ENCODE measurements at regions not wholly inside any gene's neighbourhood (a gene's known extent, or its start where the extent isn't known, plus 50 kb on each side); places are given as distances from the start of the nearest gene placed in this dataset.

GRCh38 chr18:78479443-78479842 lies 500.2 kb upstream of the SALL3 start:
- no TSS peak for BruUV-seq (replicated peaks)
- no peaks in the 10 kb centered on the region for H3K36me3 Mint-ChIP-seq (ENCODE audit: insufficient read depth, unreplicated experiment)
- ChIA-PET POLR2A (no interaction called here), CTCF (no interaction called here)
- H3K9me3 Mint-ChIP-seq (ENCODE audit: unreplicated experiment): peaks cover 30% of the 10 kb centered on the region
- H3K4me1 Mint-ChIP-seq (ENCODE audit: insufficient read depth, unreplicated experiment): no peaks in the 10 kb centered on the region
- H3K4me3 Mint-ChIP-seq (ENCODE audit: unreplicated experiment): no peak overlapping the region
- no peak overlapping the region for H3K27ac Mint-ChIP-seq (ENCODE audit: low read depth, unreplicated experiment)
- no peak for TF ChIP-seq CTCF (IDR thresholded peaks at IDR 0.05; ENCODE audit: unreplicated experiment)
- DNase-seq (ENCODE audit: unreplicated experiment): no peak
- H3K27me3 Mint-ChIP-seq (ENCODE audit: insufficient read depth, unreplicated experiment): no peaks in the 10 kb centered on the region
- intact Hi-C loops (cut with micrococcal nuclease): no loop called here

- ChIA-PET CTCF (no interaction called here), POLR2A (interaction anchor here (0.7 kb wide), 1 partner anchor 122 kb away, joined by 3 read pairs; no protein-coding TSS in a partner anchor)
- no TSS peak for BruUV-seq (replicated peaks)
- no peak for DNase-seq (ENCODE audit: unreplicated experiment)
- intact Hi-C loops (cut with micrococcal nuclease): no loop called here
- Mint-ChIP-seq H3K4me1 (ENCODE audit: insufficient read depth, unreplicated experiment) (no peaks in the 10 kb centered on the region), H3K27ac (ENCODE audit: low read depth, unreplicated experiment) (no peak overlapping the region), H3K27me3 (ENCODE audit: insufficient read depth, unreplicated experiment) (no peaks in the 10 kb centered on the region), H3K9me3 (ENCODE audit: unreplicated experiment) (peaks cover 31% of the 10 kb centered on the region), H3K36me3 (ENCODE audit: insufficient read depth, unreplicated experiment) (no peaks in the 10 kb centered on the region), H3K4me3 (ENCODE audit: unreplicated experiment) (no peak overlapping the region)
- TF ChIP-seq CTCF (IDR thresholded peaks at IDR 0.05; ENCODE audit: unreplicated experiment): no peak
Measured at GRCh38 chr18:78480262-78481054, 499.2 kb upstream of the SALL3 start.

DNA sequence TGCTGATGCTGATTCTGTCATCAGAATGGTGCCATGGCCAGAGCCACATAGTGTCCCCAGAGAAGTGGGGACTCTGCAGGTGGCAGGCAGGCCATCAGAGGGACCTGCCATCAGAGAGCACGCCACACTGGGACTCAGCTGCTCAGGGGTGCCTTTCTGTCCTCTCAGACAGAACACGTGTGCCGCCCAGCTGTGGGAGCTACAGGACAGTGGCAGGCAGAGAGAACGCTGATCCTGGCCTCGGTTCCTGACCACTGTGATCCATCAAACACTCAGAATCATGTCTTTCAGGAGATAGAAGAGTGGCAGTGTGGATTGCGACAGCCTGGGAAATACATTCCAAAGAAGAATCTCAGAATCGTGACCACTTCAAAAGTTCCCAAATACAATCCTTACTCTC lies 497.2 kb upstream of the SALL3 start:
- POLR2A ChIA-PET: no interaction called here
- peaks cover 27% of the 10 kb centered on the region for H3K9me3 Mint-ChIP-seq (ENCODE audit: unreplicated experiment)
- no peak for TF ChIP-seq CTCF (IDR thresholded peaks at IDR 0.05; ENCODE audit: unreplicated experiment)
- CTCF ChIA-PET: no interaction called here
- no peak overlapping the region for H3K27ac Mint-ChIP-seq (ENCODE audit: low read depth, unreplicated experiment)
- no peak overlapping the region for H3K4me3 Mint-ChIP-seq (ENCODE audit: unreplicated experiment)
- no TSS peak for BruUV-seq (replicated peaks)
- no peaks in the 10 kb centered on the region for H3K36me3 Mint-ChIP-seq (ENCODE audit: insufficient read depth, unreplicated experiment)
- H3K27me3 Mint-ChIP-seq (ENCODE audit: insufficient read depth, unreplicated experiment): no peaks in the 10 kb centered on the region
- no peak for DNase-seq (ENCODE audit: unreplicated experiment)
- intact Hi-C loops (cut with micrococcal nuclease): no loop called here
- H3K4me1 Mint-ChIP-seq (ENCODE audit: insufficient read depth, unreplicated experiment): no peaks in the 10 kb centered on the region

- Mint-ChIP-seq H3K36me3 (ENCODE audit: insufficient read depth, unreplicated experiment) (peaks cover 6% of the 10 kb centered on the region), H3K4me3 (ENCODE audit: unreplicated experiment) (no peak overlapping the region), H3K27ac (ENCODE audit: low read depth, unreplicated experiment) (no peak overlapping the region), H3K27me3 (ENCODE audit: insufficient read depth, unreplicated experiment) (no peaks in the 10 kb centered on the region), H3K9me3 (ENCODE audit: unreplicated experiment) (peaks cover 44% of the 10 kb centered on the region), H3K4me1 (ENCODE audit: insufficient read depth, unreplicated experiment) (no peaks in the 10 kb centered on the region)
- intact Hi-C loops (cut with micrococcal nuclease): no loop called here
- no peak for TF ChIP-seq CTCF (IDR thresholded peaks at IDR 0.05; ENCODE audit: unreplicated experiment)
- ChIA-PET CTCF (no interaction called here), POLR2A (no interaction called here)
- BruUV-seq (replicated peaks): no TSS peak
- no peak for DNase-seq (ENCODE audit: unreplicated experiment)
Measured at GRCh38 chr18:78487649-78488048, 492.0 kb upstream of the SALL3 start.

All from MCF 10A (cell line).